Loucy (cell line): ENCODE measurements at regions not wholly inside any gene's neighbourhood (a gene's known extent, or its start where the extent isn't known, plus 50 kb on each side); places are given as distances from the start of the nearest gene placed in this dataset.
"Not testable (repeated sequence)": the region's sequence is repeated elsewhere in the genome, so short reads cannot be mapped to it uniquely, and the experiment has no call there.

Experiments
- H2AFZ ChIP-seq: fragments of 200-600 bp; sonication (generic); 2 replicates; pipeline ENCODE4 v1.6.0; 2016; ENCODE audit warnings: antibody characterized with exemption, mild to moderate bottlenecking, low read length, moderate library complexity
- H3F3A ChIP-seq: fragments of 200-600 bp; 2 replicates; pipeline ENCODE4 v1.6.0; 2016; ENCODE audit warnings: antibody characterized with exemption, low read depth, mild to moderate bottlenecking
- H3K27me3 ChIP-seq: fragments of 200-600 bp; sonication (generic); 2 replicates; pipeline ENCODE4 v1.6.1; 2014; ENCODE audit warnings: low read length, mild to moderate bottlenecking; ENCODE audit not compliant: insufficient read depth, poor library complexity, severe bottlenecking
- H3K36me3 ChIP-seq: fragments of 200-600 bp; sonication (generic); 2 replicates; pipeline ENCODE4 v1.6.1; 2016; ENCODE audit warnings: low read length; ENCODE audit not compliant: insufficient read depth
- H3K4me1 ChIP-seq: fragments of 200-600 bp; sonication (generic); 2 replicates; pipeline ENCODE4 v1.5.1; 2014; ENCODE audit warnings: low read length, mild to moderate bottlenecking; ENCODE audit not compliant: insufficient read depth, poor library complexity, severe bottlenecking
- H3K4me2 ChIP-seq: fragments of 200-600 bp; sonication (generic); 2 replicates; pipeline ENCODE4 v1.6.0; 2014; ENCODE audit warnings: antibody characterized with exemption, low read length, low read depth, mild to moderate bottlenecking; ENCODE audit not compliant: poor library complexity, severe bottlenecking
- H3K4me3 ChIP-seq: fragments of 200-600 bp; sonication (generic); 2 replicates; pipeline ENCODE4 v1.5.1; 2014; ENCODE audit warnings: low read length, mild to moderate bottlenecking, mixed read lengths; ENCODE audit not compliant: poor library complexity, severe bottlenecking
- H3K79me2 ChIP-seq: fragments of 200-600 bp; sonication (generic); 2 replicates; pipeline ENCODE4 v1.6.1; 2014; ENCODE audit warnings: low read length; ENCODE audit not compliant: insufficient read depth
- H3K9ac ChIP-seq: fragments of 200-600 bp; sonication (generic); 2 replicates; pipeline ENCODE4 v1.6.0; 2014; ENCODE audit warnings: mild to moderate bottlenecking, low read depth, low read length, moderate library complexity; ENCODE audit not compliant: poor library complexity, severe bottlenecking
- H3K9me2 ChIP-seq: fragments of 200-600 bp; sonication (generic); replicated peaks from 2 replicates; pipeline ENCODE4 v1.6.1; 2016; ENCODE audit warnings: low read depth, low read length, mixed read lengths
- H3K9me3 ChIP-seq: fragments of 200-600 bp; sonication (generic); 2 replicates; pipeline ENCODE4 v1.6.1; 2014; ENCODE audit warnings: mild to moderate bottlenecking, antibody characterized with exemption, low read length, low read depth; ENCODE audit not compliant: insufficient read depth
- H4K20me1 ChIP-seq: fragments of 200-600 bp; sonication (generic); 2 replicates; pipeline ENCODE4 v1.6.0; 2014; ENCODE audit warnings: antibody characterized with exemption, low read length, mild to moderate bottlenecking; ENCODE audit not compliant: insufficient read depth, poor library complexity, severe bottlenecking
- CTCF ChIP-seq: fragments of 200-600 bp; sonication (generic); conservative IDR thresholded peaks from 2 replicates; pipeline ENCODE4 v1.5.1; 2014; ENCODE audit warnings: mild to moderate bottlenecking, antibody characterized with exemption, low read length
- EZH2phosphoT487 ChIP-seq: fragments of 200-600 bp; IDR thresholded peaks from 2 replicates; pipeline ENCODE4 v1.6.1; 2018; ENCODE audit warnings: antibody characterized with exemption, mild to moderate bottlenecking, moderate library complexity, borderline replicate concordance

- Histone ChIP-seq H3K4me1 (no peaks in the 10 kb centered on the region), H3K9me2 (no peaks in the 10 kb centered on the region), H3K4me2 (no peak overlapping the region), H2AFZ (no peak overlapping the region), H3K79me2 (no peaks in the 10 kb centered on the region), H3K36me3 (no peaks in the 10 kb centered on the region), H3K27me3 (no peaks in the 10 kb centered on the region), H4K20me1 (no peaks in the 10 kb centered on the region), H3K9me3 (no peaks in the 10 kb centered on the region), H3F3A (no peaks in the 10 kb centered on the region), H3K4me3 (no peak overlapping the region), H3K9ac (no peak overlapping the region)
- TF ChIP-seq CTCF (no peak), EZH2phosphoT487 (no peak)
These were observed 803.4 kb upstream of the CDH10 start for GRCh38 chr5:25448190-25448621.

GRCh38 chr5:25446061-25446420 lies 801.3 kb upstream of the CDH10 start:
- not testable (repeated sequence) for H2AFZ ChIP-seq, H3K4me2 ChIP-seq, H3K79me2 ChIP-seq, H4K20me1 ChIP-seq, H3K4me1 ChIP-seq, H3K9me2 ChIP-seq, H3K36me3 ChIP-seq, H3F3A ChIP-seq, H3K9ac ChIP-seq, H3K9me3 ChIP-seq, H3K27me3 ChIP-seq, H3K4me3 ChIP-seq

- H3F3A ChIP-seq, H3K36me3 ChIP-seq, H3K4me2 ChIP-seq, H3K4me3 ChIP-seq, H4K20me1 ChIP-seq, H3K79me2 ChIP-seq, H3K9me2 ChIP-seq, H2AFZ ChIP-seq, H3K9ac ChIP-seq, H3K27me3 ChIP-seq, H3K4me1 ChIP-seq, H3K9me3 ChIP-seq: not testable (repeated sequence)
These were observed 800.7 kb upstream of the CDH10 start for GRCh38 chr5:25445381-25446060.

- Histone ChIP-seq H2AFZ (no peak overlapping the region), H3K4me2 (no peak overlapping the region), H3K4me1 (no peaks in the 10 kb centered on the region), H3K79me2 (no peaks in the 10 kb centered on the region), H3K9me2 (no peaks in the 10 kb centered on the region), H3K9ac (no peak overlapping the region), H3F3A (no peaks in the 10 kb centered on the region), H3K4me3 (no peak overlapping the region), H4K20me1 (no peaks in the 10 kb centered on the region), H3K27me3 (no peaks in the 10 kb centered on the region), H3K9me3 (no peaks in the 10 kb centered on the region), H3K36me3 (no peaks in the 10 kb centered on the region)
- TF ChIP-seq CTCF = no peak
- no peak for TF ChIP-seq EZH2phosphoT487
These were observed 799.9 kb upstream of the CDH10 start for GRCh38 chr5:25444697-25445096.
